SK-MEL-5 (cell line): ENCODE measurements at regions not wholly inside any gene's neighbourhood (a gene's known extent, or its start where the extent isn't known, plus 50 kb on each side); places are given as distances from the start of the nearest gene placed in this dataset.
"Not testable (repeated sequence)": the region's sequence is repeated elsewhere in the genome, so short reads cannot be mapped to it uniquely, and the experiment has no call there.

Experiments
- DNase-seq: peaks from one replicate; pipeline ENCODE4 v3.0.0-alpha.2; 2016; ENCODE audit warnings: low read depth, low spot score
- in situ Hi-C: cut with HindIII; loops from 2 replicates; pipeline ENCODE4 v1.10.0; 2016; ENCODE audit warnings: low sequenced_read_pairs, high pct_unique_total_duplicates, low pct_unique_long_range_greater_than_20kb

- DNase-seq, result no peak
- in situ Hi-C loops, result no loop called here
These were observed 70.3 kb upstream of the SNTG2 start for GRCh38 chr2:880201-880970.

GRCh38 chr2:879540-879939 is 71.1 kb upstream of the SNTG2 start:
- in situ Hi-C loops, result no loop called here
- DNase-seq, result no peak

GRCh38 chr2:878245-878930 is 72.3 kb upstream of the SNTG2 start:
- in situ Hi-C loops, result no loop called here
- no peak for DNase-seq

GRCh38 chr2:877747-878146 is 72.9 kb upstream of the SNTG2 start:
- in situ Hi-C loops, result no loop called here
- no peak for DNase-seq

- DNase-seq, result no peak
- in situ Hi-C loops, result no loop called here
These were observed 74.7 kb upstream of the SNTG2 start for GRCh38 chr2:875687-876615.

GRCh38 chr2:873651-874580 is 76.7 kb upstream of the SNTG2 start:
- no peak for DNase-seq
- in situ Hi-C loops, result no loop called here

- DNase-seq, result no peak
- in situ Hi-C loops, result no loop called here
These were observed 77.6 kb upstream of the SNTG2 start for GRCh38 chr2:873027-873426.

GRCh38 chr2:871926-872680 is 78.5 kb upstream of the SNTG2 start:
- no peak for DNase-seq
- in situ Hi-C loops, result no loop called here

- in situ Hi-C loops, result no loop called here
- DNase-seq, result no peak
These were observed 79.4 kb upstream of the SNTG2 start for GRCh38 chr2:871175-871727.

GRCh38 chr2:870426-870825 is 80.2 kb upstream of the SNTG2 start:
- DNase-seq, result no peak
- in situ Hi-C loops, result no loop called here

GRCh38 chr2:869894-870293 is 80.8 kb upstream of the SNTG2 start:
- no peak for DNase-seq
- in situ Hi-C loops, result no loop called here

- DNase-seq, result no peak
- in situ Hi-C loops, result no loop called here
These were observed 81.2 kb upstream of the SNTG2 start for GRCh38 chr2:869357-869871.

GRCh38 chr2:868857-869256 is 81.8 kb upstream of the SNTG2 start:
- in situ Hi-C loops, result not testable (repeated sequence)

GRCh38 chr2:867296-867695 is 83.4 kb upstream of the SNTG2 start:
- in situ Hi-C loops, result no loop called here
- DNase-seq, result no peak

More at GRCh38 chr2:868857-869256, 81.8 kb upstream of the SNTG2 start:
- not testable (repeated sequence) for DNase-seq

GRCh38 chr2:866887-867286 is 83.8 kb upstream of the SNTG2 start:
- no peak for DNase-seq
- in situ Hi-C loops, result no loop called here

- in situ Hi-C loops, result no loop called here
- no peak for DNase-seq
These were observed 84.5 kb upstream of the SNTG2 start for GRCh38 chr2:866009-866680.
